HG02973 (cell line): ENCODE measurements at regions not wholly inside any gene's neighbourhood (a gene's known extent, or its start where the extent isn't known, plus 50 kb on each side); places are given as distances from the start of the nearest gene placed in this dataset.

Source experiments
- ATAC-seq: cut with Tn5 transposase; IDR thresholded peaks from one replicate; pipeline ENCODE4 v1.9.1; 2021; ENCODE audit warnings: moderate library complexity; ENCODE audit not compliant: unreplicated experiment

GRCh38 chr22:48660104-48660789 lies 1167.4 kb downstream of the BRD1 start:
- no peak for ATAC-seq

DNA sequence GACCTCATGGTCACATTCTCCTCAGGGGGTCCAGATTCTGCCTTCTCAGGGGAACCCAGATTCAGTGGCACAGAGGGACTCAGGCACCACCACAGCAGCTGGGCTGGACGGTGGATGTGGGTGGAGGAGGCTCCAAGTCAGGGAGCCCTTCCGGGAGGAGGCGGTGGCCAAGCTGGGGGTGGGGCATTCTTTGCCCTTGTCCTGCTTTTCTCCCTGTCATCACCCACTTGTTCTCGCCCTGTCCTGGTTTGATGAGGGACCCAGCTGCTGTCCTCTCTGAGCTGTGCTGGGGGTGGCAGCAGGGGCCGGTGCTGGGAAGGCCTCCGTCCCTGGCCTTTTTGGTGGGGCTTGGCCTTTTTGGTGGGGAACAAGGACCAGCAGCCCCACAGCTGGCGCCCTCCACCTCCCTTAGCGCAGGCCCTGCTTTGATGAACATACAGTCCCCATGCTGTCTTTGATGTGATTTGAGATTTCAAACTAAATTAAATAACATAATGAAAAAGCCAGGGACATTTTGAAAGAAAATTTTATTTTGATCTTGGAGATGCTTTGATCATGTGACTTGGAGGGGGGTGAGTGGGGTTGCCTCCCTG lies 1168.2 kb downstream of the BRD1 start:
- ATAC-seq: no peak

DNA sequence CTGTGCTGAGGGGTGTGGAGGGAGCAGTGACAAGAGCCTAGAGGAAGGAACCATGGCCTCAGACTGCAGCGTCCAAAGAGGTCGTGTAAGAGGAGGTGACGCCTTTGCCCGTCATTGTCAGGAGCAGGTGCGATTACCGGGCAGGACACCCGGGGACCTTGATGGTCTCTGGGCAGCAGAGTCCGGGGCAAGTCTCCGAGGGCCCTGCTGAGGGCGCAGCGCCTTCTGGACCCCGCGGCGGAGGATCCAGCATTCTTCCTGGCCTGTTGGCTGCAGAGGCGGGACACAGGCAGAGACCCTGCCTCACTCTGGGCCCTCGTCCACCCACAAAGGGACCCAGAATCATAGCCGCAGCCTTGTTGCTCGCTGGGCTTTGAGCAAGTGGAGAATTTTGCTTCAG lies 1168.8 kb downstream of the BRD1 start:
- no peak for ATAC-seq

- no peak for ATAC-seq
Observed at GRCh38 chr22:48658246-48658645, 1169.4 kb downstream of the BRD1 start.

DNA sequence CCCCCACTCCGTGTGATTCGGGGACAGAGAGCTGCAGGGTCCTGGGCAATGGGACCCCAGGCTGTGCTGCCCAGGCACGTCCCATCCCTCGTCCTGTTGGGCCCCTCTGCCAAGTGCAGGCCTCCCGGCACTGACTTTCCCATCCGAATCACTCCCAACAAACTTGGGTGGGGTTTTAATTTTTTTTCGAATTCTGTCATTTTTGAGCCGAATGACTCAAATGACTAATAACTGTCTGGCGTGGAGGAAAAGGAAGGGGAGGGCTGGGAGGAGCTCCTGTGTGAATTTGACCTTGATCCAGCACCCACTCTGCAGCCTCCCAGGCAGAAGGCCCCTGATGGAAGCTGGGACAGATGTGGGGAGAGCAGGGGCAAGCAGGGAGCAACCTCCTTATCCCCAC lies 1173.2 kb downstream of the BRD1 start:
- no peak for ATAC-seq

- no peak for ATAC-seq
Observed at GRCh38 chr22:48653929-48654328, 1173.7 kb downstream of the BRD1 start.

- ATAC-seq: no peak
Observed at GRCh38 chr22:48653306-48653705, 1174.4 kb downstream of the BRD1 start.

GRCh38 chr22:48652796-48653195 lies 1174.9 kb downstream of the BRD1 start:
- ATAC-seq: no peak

- ATAC-seq: no peak
Observed at GRCh38 chr22:48651981-48652538, 1175.6 kb downstream of the BRD1 start.

DNA sequence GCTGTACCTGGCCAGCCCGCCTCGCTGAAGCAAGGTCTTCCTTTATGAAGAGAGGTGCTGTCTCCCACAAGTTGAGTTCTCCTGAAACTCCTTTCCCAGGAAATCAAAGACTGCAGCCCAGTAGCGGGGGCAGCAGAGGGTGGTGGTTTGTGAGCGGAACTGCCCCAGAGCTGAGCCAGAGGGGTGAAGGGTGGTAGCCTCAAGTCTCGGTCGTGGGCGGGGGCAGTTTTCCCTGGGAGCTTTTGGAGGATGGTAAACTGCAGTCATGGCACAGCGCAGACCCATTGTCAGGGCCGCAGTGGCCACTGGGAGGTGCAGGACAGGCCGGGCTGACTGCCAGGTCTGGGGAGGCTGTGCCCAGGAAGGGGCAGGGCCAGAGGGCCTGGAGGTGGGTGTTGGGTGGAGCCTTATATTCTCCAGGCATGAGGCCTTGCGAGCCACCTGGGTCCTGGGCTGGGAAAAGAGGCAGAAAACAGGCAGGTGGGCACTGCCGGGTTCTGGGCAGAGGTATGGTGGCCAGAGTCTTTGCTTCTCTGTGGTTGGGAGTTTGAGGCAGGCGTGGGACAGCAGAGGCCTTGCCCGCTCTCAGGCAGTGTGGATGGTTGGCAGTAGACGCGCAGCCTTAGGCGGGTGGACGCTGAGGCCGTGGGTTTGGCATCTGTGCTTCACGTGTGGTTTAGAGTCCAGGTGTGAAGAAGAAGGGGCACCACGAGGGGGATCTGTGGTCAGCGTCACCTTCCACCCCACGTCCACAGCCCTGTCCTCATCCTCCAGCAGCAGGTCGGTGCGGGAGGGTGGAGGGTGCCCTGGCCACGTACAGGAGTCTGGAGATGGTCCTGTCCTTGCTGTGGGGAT lies 1176.4 kb downstream of the BRD1 start:
- no peak for ATAC-seq

GRCh38 chr22:48650323-48651035 lies 1177.2 kb downstream of the BRD1 start:
- no peak for ATAC-seq

- ATAC-seq: no peak
Observed at GRCh38 chr22:48649466-48649865, 1178.2 kb downstream of the BRD1 start.

DNA sequence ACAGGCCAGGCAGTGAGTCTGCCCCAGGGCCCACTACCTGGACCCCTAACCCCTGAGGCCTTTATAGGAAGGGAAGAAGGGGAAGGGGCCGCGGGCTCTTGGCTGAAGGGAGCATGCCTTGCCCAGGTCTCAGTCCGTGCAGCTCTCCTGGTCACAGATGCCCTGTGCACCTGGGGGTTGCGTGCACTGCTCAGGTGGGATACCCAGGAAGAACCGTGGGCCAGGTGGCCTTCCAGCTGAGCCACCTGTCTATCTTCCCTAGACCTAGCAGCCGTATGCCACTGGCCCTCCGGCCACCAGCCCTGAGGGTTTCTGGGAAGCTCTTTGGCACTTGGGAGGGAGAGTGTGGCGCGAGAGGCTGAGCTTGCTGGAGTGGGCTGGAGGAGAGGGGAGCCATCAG lies 1178.6 kb downstream of the BRD1 start:
- ATAC-seq: no peak

DNA sequence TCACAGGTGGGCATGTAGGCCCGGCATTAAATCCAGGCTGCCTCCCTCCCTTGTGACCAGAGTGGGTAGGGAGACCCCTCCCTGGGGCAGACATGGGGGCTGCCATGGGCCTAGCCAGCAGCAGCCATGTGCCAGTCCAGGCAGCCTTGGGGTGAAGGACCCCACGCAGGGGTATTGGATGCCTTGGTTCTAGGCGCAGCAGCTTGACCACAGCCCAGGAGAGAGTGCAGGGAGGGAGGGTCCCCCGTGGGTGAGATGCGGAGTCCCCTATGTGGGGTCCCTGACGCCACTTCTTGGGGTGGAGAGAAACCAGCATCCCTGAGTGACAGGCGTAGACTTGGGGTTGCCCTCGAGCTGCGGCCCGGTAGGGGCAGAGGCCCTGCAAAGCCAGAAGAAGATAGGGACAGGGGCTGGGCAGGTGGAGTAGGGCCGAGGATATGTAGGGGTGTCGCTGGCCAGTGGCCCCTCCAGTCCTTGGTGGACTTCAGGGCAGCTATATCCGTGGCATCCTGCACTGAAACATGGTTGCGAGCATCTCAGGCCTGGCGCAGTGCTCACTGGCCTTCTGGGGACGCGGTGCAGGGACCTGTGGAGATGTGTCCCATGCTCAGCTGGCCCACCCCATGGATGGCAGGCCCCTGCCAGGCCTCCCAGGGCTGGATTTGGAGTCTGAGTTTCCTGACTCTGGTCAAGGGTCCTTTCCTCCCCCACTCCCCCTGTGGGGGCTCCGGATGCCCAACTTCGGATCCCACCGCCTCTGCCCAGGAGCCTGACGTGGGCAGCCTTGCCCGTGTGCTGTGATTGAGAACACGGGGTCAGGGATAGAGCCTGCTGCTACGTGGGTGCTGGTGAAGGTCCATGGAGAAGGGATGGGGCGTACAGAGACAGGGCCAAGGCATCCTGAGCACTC lies 1179.8 kb downstream of the BRD1 start:
- no peak for ATAC-seq

GRCh38 chr22:48647051-48647450 lies 1180.6 kb downstream of the BRD1 start:
- ATAC-seq: no peak

- ATAC-seq: no peak
Observed at GRCh38 chr22:48646216-48646925, 1181.3 kb downstream of the BRD1 start.

- no peak for ATAC-seq
Observed at GRCh38 chr22:48645766-48646165, 1181.9 kb downstream of the BRD1 start.

DNA sequence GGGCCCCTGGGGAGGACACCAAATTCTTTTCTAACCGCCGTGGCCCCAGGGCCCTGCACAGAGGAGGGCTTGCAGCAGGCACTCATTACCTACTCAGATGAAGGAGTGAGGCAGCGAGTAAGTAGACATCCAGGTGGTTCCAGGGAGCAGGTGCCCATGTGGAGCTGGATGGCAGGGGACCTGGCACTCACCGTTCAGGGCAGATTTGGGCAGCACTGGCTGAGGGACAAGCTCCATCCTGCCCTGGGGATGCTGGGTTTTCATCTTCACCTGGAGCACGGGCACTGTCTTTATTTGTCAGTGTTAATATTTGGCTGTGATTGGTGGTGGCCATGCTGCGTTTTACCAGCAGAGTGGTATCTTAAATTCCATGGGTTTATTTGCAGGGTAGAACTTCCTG lies 1182.7 kb downstream of the BRD1 start:
- ATAC-seq: no peak

GRCh38 chr22:48644108-48644507 lies 1183.6 kb downstream of the BRD1 start:
- ATAC-seq: no peak
